OCI-LY3 (cell line): ENCODE measurements at regions not wholly inside any gene's neighbourhood (a gene's known extent, or its start where the extent isn't known, plus 50 kb on each side); places are given as distances from the start of the nearest gene placed in this dataset.

Source experiments
- H2AFZ ChIP-seq: fragments of 200-600, 300-600 bp; shearing (Covaris generic); 2 replicates; pipeline ENCODE4 v1.6.0; 2014; ENCODE audit warnings: antibody characterized with exemption, low read depth, low read length
- H3K27ac ChIP-seq: fragments of 200-600, 300-600 bp; sonication (generic); 2 replicates; pipeline ENCODE4 v1.5.1; 2014; ENCODE audit warnings: mild to moderate bottlenecking, low read length, moderate library complexity, mixed read lengths
- H3K27me3 ChIP-seq: fragments of 200-600, 300-600 bp; sonication (generic); 2 replicates; pipeline ENCODE4 v1.6.1; 2014; ENCODE audit warnings: low read depth, low read length, mixed read lengths
- H3K36me3 ChIP-seq: fragments of 200-600, 300-600 bp; sonication (generic); replicated peaks from 2 replicates; pipeline ENCODE3; 2014; ENCODE audit warnings: low read depth, low read length, mixed read lengths
- H3K4me1 ChIP-seq: fragments of 300-600, 200-600 bp; sonication (generic); 2 replicates; pipeline ENCODE4 v1.6.1; 2014; ENCODE audit warnings: low read length, mixed read lengths
- H3K4me2 ChIP-seq: fragments of 200-600, 300-600 bp; sonication (generic); 2 replicates; pipeline ENCODE4 v1.6.1; 2014; ENCODE audit warnings: low read length, mixed read lengths
- H3K4me3 ChIP-seq: fragments of 300-600, 200-600 bp; sonication (generic); 2 replicates; pipeline ENCODE4 v1.5.1; 2014; ENCODE audit warnings: antibody characterized with exemption, mild to moderate bottlenecking, low read length, moderate library complexity
- H3K79me2 ChIP-seq: fragments of 300-600, 200-600 bp; shearing (Covaris generic); 2 replicates; pipeline ENCODE4 v1.6.1; 2014; ENCODE audit warnings: mild to moderate bottlenecking, low read length, mixed read lengths
- H3K9ac ChIP-seq: fragments of 300-600, 200-600 bp; shearing (Covaris generic); 2 replicates; pipeline ENCODE4 v1.6.0; 2014; ENCODE audit warnings: mild to moderate bottlenecking, low read length, moderate library complexity
- H3K9me3 ChIP-seq: fragments of 200-600, 300-600 bp; shearing (Covaris generic); 2 replicates; pipeline ENCODE4 v1.6.1; 2014; ENCODE audit warnings: low read length, mixed read lengths; ENCODE audit not compliant: insufficient read depth
- H4K20me1 ChIP-seq: fragments of 200-600, 300-600 bp; sonication (generic); 2 replicates; pipeline ENCODE4 v1.6.1; 2016; ENCODE audit warnings: low read length, mixed read lengths; ENCODE audit not compliant: insufficient read depth
- EZH2phosphoT487 ChIP-seq: fragments of 200-600 bp; shearing (Covaris generic); IDR thresholded peaks from 2 replicates; pipeline ENCODE4 v1.6.1; 2018; ENCODE audit warnings: antibody characterized with exemption, mixed run types, low read depth
- TF ChIP-seq, protein P1 (sequence below): fragments of 200-600, 300-600 bp; sonication (generic); IDR thresholded peaks from 2 replicates; pipeline ENCODE4 v1.5.1; 2014; ENCODE audit warnings: antibody characterized with exemption, low read length, low read depth

DNA sequence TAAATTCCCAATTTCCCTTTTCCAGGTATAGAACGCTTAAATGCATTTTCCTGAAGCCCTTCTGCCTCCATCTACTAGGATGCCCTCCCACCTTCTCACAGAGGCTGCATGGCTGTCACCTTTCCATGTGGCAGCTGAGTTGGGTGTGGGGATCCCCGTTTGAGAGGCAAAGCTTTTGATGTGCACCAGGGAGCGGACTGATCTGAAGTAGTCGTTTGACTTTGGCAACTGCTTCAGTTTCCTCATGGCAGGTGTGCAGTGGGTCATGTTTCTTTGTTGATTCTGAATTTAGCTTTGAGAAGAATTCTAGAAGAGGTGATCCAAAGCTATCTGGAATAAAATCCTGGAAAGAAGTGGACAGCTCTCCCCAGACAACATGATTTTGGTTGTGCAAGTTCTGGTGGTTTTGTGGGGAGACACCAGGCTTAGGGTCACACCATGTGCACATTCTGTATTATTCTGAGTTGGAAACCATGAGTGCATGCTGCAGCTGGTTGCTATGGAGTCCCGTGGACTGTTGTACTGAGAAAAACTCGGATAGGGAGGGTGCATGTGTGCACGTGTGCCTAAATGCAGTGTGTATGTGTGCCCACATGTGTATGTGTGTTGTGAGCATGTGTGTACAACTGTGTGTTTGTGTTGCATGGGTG is 63.5 kb downstream of the GADD45G start:
- Histone ChIP-seq H3K9ac (no peak overlapping the region), H3K27ac (no peak overlapping the region), H3K36me3 (no peaks in the 10 kb centered on the region), H2AFZ (no peak overlapping the region), H3K79me2 (no peaks in the 10 kb centered on the region), H3K27me3 (peaks cover 11% of the 10 kb centered on the region), H3K4me2 (no peak overlapping the region), H3K4me1 (no peaks in the 10 kb centered on the region; the same call in 1 of the 2 replicates), H3K9me3 (no peaks in the 10 kb centered on the region), H4K20me1 (no peaks in the 10 kb centered on the region), H3K4me3 (no peak overlapping the region)
- no peak for TF ChIP-seq EZH2phosphoT487
- TF ChIP-seq, protein P1, sequence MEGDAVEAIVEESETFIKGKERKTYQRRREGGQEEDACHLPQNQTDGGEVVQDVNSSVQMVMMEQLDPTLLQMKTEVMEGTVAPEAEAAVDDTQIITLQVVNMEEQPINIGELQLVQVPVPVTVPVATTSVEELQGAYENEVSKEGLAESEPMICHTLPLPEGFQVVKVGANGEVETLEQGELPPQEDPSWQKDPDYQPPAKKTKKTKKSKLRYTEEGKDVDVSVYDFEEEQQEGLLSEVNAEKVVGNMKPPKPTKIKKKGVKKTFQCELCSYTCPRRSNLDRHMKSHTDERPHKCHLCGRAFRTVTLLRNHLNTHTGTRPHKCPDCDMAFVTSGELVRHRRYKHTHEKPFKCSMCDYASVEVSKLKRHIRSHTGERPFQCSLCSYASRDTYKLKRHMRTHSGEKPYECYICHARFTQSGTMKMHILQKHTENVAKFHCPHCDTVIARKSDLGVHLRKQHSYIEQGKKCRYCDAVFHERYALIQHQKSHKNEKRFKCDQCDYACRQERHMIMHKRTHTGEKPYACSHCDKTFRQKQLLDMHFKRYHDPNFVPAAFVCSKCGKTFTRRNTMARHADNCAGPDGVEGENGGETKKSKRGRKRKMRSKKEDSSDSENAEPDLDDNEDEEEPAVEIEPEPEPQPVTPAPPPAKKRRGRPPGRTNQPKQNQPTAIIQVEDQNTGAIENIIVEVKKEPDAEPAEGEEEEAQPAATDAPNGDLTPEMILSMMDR, result no peak

DNA sequence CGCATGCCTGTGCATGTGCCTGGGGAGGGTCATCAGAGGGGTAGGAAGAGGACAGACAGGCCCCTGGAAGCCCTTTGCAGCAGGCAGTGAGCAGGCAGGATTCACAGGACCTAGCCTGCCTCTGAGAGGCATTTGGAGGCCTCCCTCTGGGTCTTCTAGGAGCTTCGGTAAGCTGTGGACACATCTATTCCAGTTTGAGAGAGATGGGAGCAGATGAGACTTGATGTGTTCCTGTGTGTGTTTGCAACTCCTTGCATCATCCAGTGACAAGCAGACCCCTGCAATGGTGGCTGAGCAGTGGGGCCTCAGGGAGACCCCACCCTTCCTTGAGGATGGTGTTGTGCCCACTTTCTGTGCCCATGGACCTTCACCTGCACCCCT is 64.0 kb downstream of the GADD45G start:
- no peak for TF ChIP-seq EZH2phosphoT487
- TF ChIP-seq, protein P1, result no peak
- H3K4me3 ChIP-seq, result no peak overlapping the region

DNA sequence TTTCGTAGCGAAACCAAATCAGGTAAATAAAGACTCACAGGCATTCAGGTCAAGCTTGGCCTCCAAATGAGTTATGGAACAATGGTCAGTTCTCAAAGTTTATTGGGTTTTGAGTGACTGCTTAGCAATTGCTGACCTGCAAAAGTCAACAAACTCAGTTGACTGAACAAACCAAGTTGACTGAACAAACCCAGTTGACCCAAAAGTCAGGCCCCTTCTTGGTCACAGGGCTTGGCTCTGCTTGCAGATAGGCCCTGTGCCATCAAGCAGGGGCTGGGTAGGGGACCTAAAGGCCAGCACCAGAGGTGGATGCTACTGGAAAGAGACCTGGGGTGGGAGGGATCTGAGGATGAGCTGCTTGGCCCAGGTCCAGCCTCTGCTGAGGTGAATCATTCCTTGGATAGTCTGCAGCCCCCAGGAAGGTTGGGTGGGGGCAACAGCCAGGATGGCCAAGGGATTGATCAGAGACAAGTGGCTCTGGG is 64.6 kb downstream of the GADD45G start:
- Histone ChIP-seq H4K20me1 (no peaks in the 10 kb centered on the region), H3K4me1 (no peaks in the 10 kb centered on the region; the same call in 1 of the 2 replicates), H3K36me3 (no peaks in the 10 kb centered on the region), H2AFZ (no peak overlapping the region), H3K79me2 (no peaks in the 10 kb centered on the region), H3K4me2 (no peak overlapping the region), H3K9me3 (no peaks in the 10 kb centered on the region), H3K27me3 (peaks cover 8% of the 10 kb centered on the region), H3K9ac (no peak overlapping the region), H3K27ac (no peak overlapping the region), H3K4me3 (no peak overlapping the region)
- TF ChIP-seq, protein P1, result no peak
- TF ChIP-seq EZH2phosphoT487, result no peak

More for the DNA sequence above, 64.0 kb downstream of the GADD45G start:
- no peaks in the 10 kb centered on the region for H3K36me3 ChIP-seq
- H3K9me3 ChIP-seq, result no peaks in the 10 kb centered on the region
- H3K4me2 ChIP-seq, result no peak overlapping the region
- no peak overlapping the region for H2AFZ ChIP-seq
- no peak overlapping the region for H3K27ac ChIP-seq
- no peaks in the 10 kb centered on the region; the same call in 1 of the 2 replicates for H3K4me1 ChIP-seq
- no peak overlapping the region for H3K9ac ChIP-seq
- no peaks in the 10 kb centered on the region for H4K20me1 ChIP-seq
- H3K79me2 ChIP-seq, result no peaks in the 10 kb centered on the region
- peaks cover 8% of the 10 kb centered on the region for H3K27me3 ChIP-seq

DNA sequence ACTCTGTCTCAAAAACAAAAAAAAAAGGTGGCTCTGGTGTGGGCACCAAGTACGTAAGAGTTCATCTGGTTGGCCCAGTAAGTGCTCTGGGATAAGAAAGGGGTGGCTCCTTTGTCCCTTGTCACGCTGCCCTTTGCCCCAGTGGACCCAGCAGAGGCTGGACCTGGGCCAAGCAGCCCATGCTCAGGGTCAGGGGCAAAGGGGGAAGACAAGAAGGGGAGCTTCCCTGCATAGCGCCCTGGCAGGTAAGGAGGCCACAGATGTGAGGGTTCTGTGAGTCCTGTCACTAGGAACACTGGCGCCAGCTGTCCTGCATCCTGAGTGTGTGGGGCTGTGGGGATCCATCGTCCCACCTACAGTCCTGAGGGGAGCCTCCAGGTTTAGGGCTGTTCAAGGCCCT is 65.3 kb downstream of the GADD45G start:
- H3K4me3 ChIP-seq, result no peak overlapping the region
- H3K4me1 ChIP-seq, result no peaks in the 10 kb centered on the region; the same call in 1 of the 2 replicates
- no peaks in the 10 kb centered on the region for H3K9me3 ChIP-seq
- H3K36me3 ChIP-seq, result no peaks in the 10 kb centered on the region
- H2AFZ ChIP-seq, result no peak overlapping the region
- no peaks in the 10 kb centered on the region for H4K20me1 ChIP-seq
- H3K9ac ChIP-seq, result no peak overlapping the region
- no peaks in the 10 kb centered on the region for H3K79me2 ChIP-seq
- no peak for TF ChIP-seq EZH2phosphoT487
- TF ChIP-seq, protein P1, result no peak
- peaks cover 8% of the 10 kb centered on the region for H3K27me3 ChIP-seq
- no peak overlapping the region for H3K4me2 ChIP-seq
- H3K27ac ChIP-seq, result no peak overlapping the region
